HepG2 (cell line): ENCODE measurements at regions not wholly inside any gene's neighbourhood (a gene's known extent, or its start where the extent isn't known, plus 50 kb on each side); places are given as distances from the start of the nearest gene placed in this dataset.

Experiments
- GLI4 ChIP-seq: sonication (generic); formaldehyde crosslinking; IDR thresholded peaks from 2 replicates; pipeline ENCODE4 v1.5.1; 2020; ENCODE audit warnings: missing genetic modification reagents, mild to moderate bottlenecking, moderate library complexity, borderline replicate concordance
- MAFF ChIP-seq: IDR thresholded peaks from 2 replicates; pipeline ENCODE4 v1.6.1; 2011; ENCODE audit warnings: low read depth, low read length, improper control_type of control experiment
- NR2C2 ChIP-seq: sonication (generic); formaldehyde crosslinking; IDR thresholded peaks from 2 replicates; pipeline ENCODE4 v1.4.0; 2020; ENCODE audit warnings: missing genetic modification reagents, mild to moderate bottlenecking, moderate library complexity, borderline replicate concordance
- RCOR2 ChIP-seq: IDR thresholded peaks from 2 replicates; pipeline ENCODE4 v1.6.1; 2016; ENCODE audit warnings: missing biosample characterization, missing genetic modification reagents
- ZNF605 ChIP-seq: sonication (generic); formaldehyde crosslinking; IDR thresholded peaks from 2 replicates; pipeline ENCODE4 v1.8.0; 2022; ENCODE audit warnings: mild to moderate bottlenecking, missing genetic modification reagents
- ZNF891 ChIP-seq: sonication (generic); formaldehyde crosslinking; IDR thresholded peaks from 2 replicates; pipeline ENCODE4 v1.5.0; 2020; ENCODE audit warnings: mild to moderate bottlenecking, missing genetic modification reagents
- TF ChIP-seq, protein P1 (sequence below): sonication (generic); formaldehyde crosslinking; IDR thresholded peaks from 2 replicates; pipeline ENCODE4 v1.9.0; 2022; ENCODE audit warnings: missing genetic modification reagents, mild to moderate bottlenecking, borderline replicate concordance

DNA sequence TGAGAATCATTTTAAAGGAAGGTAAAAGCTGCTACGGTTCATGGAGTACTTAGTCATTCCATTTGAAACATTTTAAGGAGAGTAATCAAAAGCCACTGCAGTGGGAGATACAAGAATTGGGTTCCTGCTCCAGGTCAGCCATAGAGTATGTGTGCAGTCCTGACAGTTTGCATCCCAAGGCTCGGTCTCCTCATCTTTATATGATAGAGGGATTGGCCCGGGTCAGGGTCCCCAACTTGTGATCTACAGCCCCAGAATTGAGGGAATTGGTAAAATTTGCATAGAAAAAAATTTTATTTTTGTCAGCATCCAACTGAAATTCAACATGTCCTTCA lies 111.9 kb upstream of the PRNP start:
- TF ChIP-seq ZNF891 (CRISPR knock-in tag) = no peak
- no peak for TF ChIP-seq ZNF605
- TF ChIP-seq GLI4 (CRISPR knock-in tag) = no peak
- no peak for TF ChIP-seq RCOR2 (CRISPR knock-in tag)
- TF ChIP-seq, protein P1, sequence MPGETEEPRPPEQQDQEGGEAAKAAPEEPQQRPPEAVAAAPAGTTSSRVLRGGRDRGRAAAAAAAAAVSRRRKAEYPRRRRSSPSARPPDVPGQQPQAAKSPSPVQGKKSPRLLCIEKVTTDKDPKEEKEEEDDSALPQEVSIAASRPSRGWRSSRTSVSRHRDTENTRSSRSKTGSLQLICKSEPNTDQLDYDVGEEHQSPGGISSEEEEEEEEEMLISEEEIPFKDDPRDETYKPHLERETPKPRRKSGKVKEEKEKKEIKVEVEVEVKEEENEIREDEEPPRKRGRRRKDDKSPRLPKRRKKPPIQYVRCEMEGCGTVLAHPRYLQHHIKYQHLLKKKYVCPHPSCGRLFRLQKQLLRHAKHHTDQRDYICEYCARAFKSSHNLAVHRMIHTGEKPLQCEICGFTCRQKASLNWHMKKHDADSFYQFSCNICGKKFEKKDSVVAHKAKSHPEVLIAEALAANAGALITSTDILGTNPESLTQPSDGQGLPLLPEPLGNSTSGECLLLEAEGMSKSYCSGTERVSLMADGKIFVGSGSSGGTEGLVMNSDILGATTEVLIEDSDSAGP = no peak
- no peak for TF ChIP-seq MAFF
- no peak for TF ChIP-seq NR2C2 (CRISPR knock-in tag)
